HG03432 (cell line): ENCODE measurements at regions not wholly inside any gene's neighbourhood (a gene's known extent, or its start where the extent isn't known, plus 50 kb on each side); places are given as distances from the start of the nearest gene placed in this dataset.

Experiments
- ATAC-seq: cut with Tn5 transposase; IDR thresholded peaks from one replicate; pipeline ENCODE4 v1.9.1; 2021; ENCODE audit warnings: mild to moderate bottlenecking, moderate library complexity; ENCODE audit not compliant: unreplicated experiment

- no peak for ATAC-seq
These were observed 187.5 kb upstream of the ZBED5 start for GRCh38 chr11:11045156-11045930.

GRCh38 chr11:11044137-11044855 is 186.4 kb upstream of the ZBED5 start:
- ATAC-seq: no peak

- no peak for ATAC-seq
These were observed 185.9 kb upstream of the ZBED5 start for GRCh38 chr11:11043721-11044120.

GRCh38 chr11:11039208-11039965 is 181.5 kb upstream of the ZBED5 start:
- no peak for ATAC-seq

GRCh38 chr11:11038782-11039181 is 180.9 kb upstream of the ZBED5 start:
- ATAC-seq: no peak

GRCh38 chr11:11038352-11038751 is 180.5 kb upstream of the ZBED5 start:
- ATAC-seq: no peak

GRCh38 chr11:11036848-11037732 is 179.2 kb upstream of the ZBED5 start:
- no peak for ATAC-seq

GRCh38 chr11:11036185-11036847 is 178.5 kb upstream of the ZBED5 start:
- no peak for ATAC-seq

- ATAC-seq: no peak
These were observed 177.5 kb upstream of the ZBED5 start for GRCh38 chr11:11035331-11035730.

- no peak for ATAC-seq
These were observed 176.6 kb upstream of the ZBED5 start for GRCh38 chr11:11034476-11034875.

GRCh38 chr11:11032066-11032465 is 174.2 kb upstream of the ZBED5 start:
- no peak for ATAC-seq

- ATAC-seq: no peak
These were observed 171.2 kb upstream of the ZBED5 start for GRCh38 chr11:11029027-11029426.

GRCh38 chr11:11028017-11028692 is 170.3 kb upstream of the ZBED5 start:
- peak; percentile 61 for ATAC-seq

GRCh38 chr11:11027288-11027687 is 169.4 kb upstream of the ZBED5 start:
- no peak for ATAC-seq

GRCh38 chr11:11025087-11025486 is 167.2 kb upstream of the ZBED5 start:
- ATAC-seq: no peak

GRCh38 chr11:11022125-11022730 is 164.4 kb upstream of the ZBED5 start:
- ATAC-seq: no peak

GRCh38 chr11:11021563-11021962 is 163.7 kb upstream of the ZBED5 start:
- ATAC-seq: no peak

- ATAC-seq: no peak
These were observed 162.9 kb upstream of the ZBED5 start for GRCh38 chr11:11020747-11021149.

- no peak for ATAC-seq
These were observed 162.4 kb upstream of the ZBED5 start for GRCh38 chr11:11020219-11020726.
